Transverse colon (tissue), 4 donors: ENCODE measurements at regions not wholly inside any gene's neighbourhood (a gene's known extent, or its start where the extent isn't known, plus 50 kb on each side); places are given as distances from the start of the nearest gene placed in this dataset.

Experiments used
- CTCF ChIP-seq, 5 experiments: fragments of 200-600 bp in 3 of 5; fragments of 450-650 bp in 2 of 5; sonication (generic) in 3 of 5; IDR thresholded peaks; 1 replicate in 2 of 5; 2 replicates in 3 of 5; pipeline ENCODE4 v1.5.1; 2016 to 2017; ENCODE audit warnings: antibody characterized with exemption in 5 of 5, inconsistent platforms in 3 of 5, mild to moderate bottlenecking in 2 of 5, moderate library complexity in 1 of 5
- EP300 ChIP-seq: sonication (generic); formaldehyde crosslinking; IDR thresholded peaks from one replicate; pipeline ENCODE4 v1.6.1; 2017; ENCODE audit warnings: antibody characterized with exemption, low read depth
- POLR2A ChIP-seq: fragments of 450-650 bp; IDR thresholded peaks from one replicate; pipeline ENCODE4 v1.6.1; 2016; ENCODE audit warnings: antibody characterized with exemption, mild to moderate bottlenecking, moderate library complexity
- POLR2AphosphoS5 ChIP-seq, 3 donors: sonication (generic); formaldehyde crosslinking; IDR thresholded peaks; one replicate each; pipeline ENCODE4 v1.6.1; 2016; ENCODE audit warnings: antibody characterized with exemption in 3 of 3

GRCh38 chr2:118431165-118431517, 342.9 kb downstream of the INSIG2 start:
- no peak for TF ChIP-seq CTCF (IDR thresholded peaks at IDR 0.05)
- TF ChIP-seq EP300, result no peak
- no peak for TF ChIP-seq POLR2A
- no peak for TF ChIP-seq POLR2AphosphoS5 (IDR thresholded peaks at IDR 0.05)
